Fibroblast of the conjunctiva (primary cell): ENCODE measurements at regions not wholly inside any gene's neighbourhood (a gene's known extent, or its start where the extent isn't known, plus 50 kb on each side); places are given as distances from the start of the nearest gene placed in this dataset.

Experiments
- DNase-seq: peaks from one replicate; pipeline ENCODE4 v3.0.0-alpha.2; 2010; ENCODE audit warnings: low read depth

GRCh38 chr5:105812304-105812703, 1858.4 kb downstream of the EFNA5 start:
- DNase-seq, result peak; percentile 12

GRCh38 chr5:105807951-105808350, 1862.8 kb downstream of the EFNA5 start:
- no peak for DNase-seq

DNA sequence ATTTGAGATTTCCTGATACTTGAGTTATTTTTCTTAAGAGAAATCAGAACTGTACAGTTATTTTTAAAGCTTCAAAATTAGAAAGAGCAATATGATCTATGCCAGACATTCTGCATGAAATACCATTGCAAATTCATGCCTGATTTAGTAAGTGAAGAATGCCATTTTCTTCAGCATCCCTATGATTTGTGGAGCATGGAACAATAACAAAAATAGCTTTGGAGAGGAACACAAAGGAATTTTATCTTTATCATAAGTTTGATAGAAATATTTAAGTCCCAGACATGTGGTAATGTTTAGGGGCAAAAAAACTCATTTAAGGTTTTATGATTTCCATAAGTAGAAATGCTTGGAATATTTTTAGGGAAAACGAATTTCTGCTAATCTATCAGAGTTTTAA, 1863.4 kb downstream of the EFNA5 start:
- no peak for DNase-seq

DNA sequence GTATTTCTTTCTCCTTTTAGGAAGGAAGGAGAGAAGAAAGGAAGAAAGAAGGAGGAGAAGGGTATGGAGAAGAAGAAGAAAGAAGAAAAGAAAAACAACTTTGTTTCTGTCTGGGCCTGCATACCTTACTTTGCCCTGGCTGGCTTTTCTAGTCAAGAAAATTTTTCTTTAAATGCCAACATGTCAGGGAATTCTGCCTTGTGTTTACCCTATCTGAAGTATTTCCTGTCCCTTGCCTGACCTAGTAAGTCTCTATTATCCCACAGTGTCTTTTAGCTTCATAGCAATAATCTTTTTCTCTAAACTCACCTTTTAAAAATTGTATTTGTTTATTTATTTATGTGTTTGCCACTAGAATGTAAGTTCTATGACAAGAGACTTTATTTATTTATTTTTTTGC, 1864.1 kb downstream of the EFNA5 start:
- DNase-seq, result no peak

GRCh38 chr5:105803431-105803830, 1867.3 kb downstream of the EFNA5 start:
- DNase-seq, result no peak

DNA sequence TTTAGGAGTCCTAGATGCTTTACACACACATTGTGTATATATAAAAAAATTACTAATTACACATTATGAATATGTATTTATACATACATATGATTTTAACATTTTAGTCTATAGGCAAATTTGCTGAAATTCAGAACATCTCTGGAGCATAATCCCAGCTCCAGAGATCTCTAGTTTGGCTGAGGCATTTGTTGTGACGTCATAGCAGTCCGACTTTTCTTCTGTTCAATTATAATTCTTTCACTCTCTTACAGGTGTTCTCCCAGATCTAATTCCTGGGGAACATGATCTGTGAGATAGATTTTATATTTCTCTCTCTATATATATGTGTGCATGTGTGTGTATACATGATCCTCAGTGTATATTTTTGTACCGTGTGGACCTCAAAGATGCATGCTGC, 1876.2 kb downstream of the EFNA5 start:
- no peak for DNase-seq

DNA sequence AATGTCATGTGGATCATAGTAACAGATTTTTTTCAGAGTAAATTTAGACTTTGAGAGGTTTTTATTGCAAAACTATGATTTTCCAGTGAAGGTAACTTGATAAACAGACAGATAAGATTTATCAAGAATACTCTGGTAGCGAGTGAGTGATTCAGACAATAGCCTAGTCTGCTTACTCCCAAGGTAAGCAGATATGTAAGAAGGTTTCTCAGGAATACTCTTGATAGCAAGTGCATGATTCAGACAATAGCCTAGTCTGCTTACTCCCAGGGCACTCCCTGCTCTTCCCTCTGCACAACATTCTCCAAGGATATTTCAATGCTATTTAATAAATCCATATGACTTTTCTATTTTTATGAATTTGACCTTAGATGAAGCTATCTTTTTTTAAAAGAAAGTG, 1881.5 kb downstream of the EFNA5 start:
- no peak for DNase-seq

DNA sequence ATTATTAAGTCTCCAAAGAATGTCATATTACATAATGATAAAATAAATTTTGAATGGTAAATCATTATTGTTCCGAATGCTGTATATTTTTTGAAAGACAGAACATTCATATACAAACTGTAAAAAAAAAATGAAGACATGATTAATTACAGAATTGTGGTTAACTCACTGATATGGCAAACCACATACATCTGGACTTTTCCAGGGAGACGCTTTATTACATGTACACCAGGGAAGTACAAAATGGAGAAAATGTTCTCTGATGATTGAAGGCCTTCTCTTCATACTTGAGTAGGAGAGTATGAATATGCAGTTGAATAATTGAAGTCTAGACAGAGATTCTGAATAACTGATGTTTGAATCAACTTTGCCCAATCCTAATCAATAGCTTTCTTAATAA, 1886.9 kb downstream of the EFNA5 start:
- DNase-seq, result no peak

DNA sequence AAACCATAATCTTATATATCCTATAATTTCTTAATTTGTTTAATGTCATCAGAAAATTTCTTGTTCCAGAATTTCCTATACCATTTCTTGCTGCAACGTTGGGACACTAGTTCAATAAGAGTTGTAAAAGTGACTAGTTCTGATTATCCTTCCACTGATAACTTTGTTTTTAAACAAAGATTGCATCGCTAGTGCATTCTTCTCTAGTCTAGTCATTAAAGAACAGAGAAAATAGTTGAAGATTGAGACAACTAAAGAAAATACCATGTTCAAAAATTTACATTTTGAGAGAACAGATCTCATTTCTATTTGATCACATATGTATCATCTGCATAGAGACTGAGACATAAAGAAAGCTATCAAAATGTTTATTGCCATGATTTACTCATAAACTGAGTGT, 1888.2 kb downstream of the EFNA5 start:
- no peak for DNase-seq

GRCh38 chr5:105773241-105773640, 1897.5 kb downstream of the EFNA5 start:
- no peak for DNase-seq

GRCh38 chr5:105767267-105767666, 1903.5 kb downstream of the EFNA5 start:
- no peak for DNase-seq

GRCh38 chr5:105762728-105763127, 1908.0 kb downstream of the EFNA5 start:
- DNase-seq, result no peak

GRCh38 chr5:105754056-105754455, 1916.7 kb downstream of the EFNA5 start:
- no peak for DNase-seq

DNA sequence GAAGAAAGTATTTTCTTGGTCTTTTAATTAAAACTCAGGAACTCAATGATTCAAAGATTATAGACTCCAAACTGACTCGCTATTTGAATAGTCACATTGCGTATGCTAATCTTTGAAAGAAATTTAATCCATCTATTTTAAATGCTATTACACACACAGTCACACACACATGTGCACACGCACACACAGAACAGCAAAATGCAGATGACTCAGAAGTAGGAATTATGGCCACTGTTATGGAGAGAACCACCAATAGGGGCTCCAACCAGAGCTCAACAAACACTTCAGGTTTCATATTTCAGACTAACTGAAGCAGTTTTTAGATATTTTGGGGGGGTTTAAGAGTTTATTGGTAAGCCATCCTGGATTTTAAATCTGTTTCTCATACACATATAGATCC, 1917.9 kb downstream of the EFNA5 start:
- DNase-seq, result no peak

GRCh38 chr5:105751908-105752307, 1918.8 kb downstream of the EFNA5 start:
- no peak for DNase-seq

GRCh38 chr5:105745111-105745510, 1925.6 kb downstream of the EFNA5 start:
- DNase-seq, result no peak

DNA sequence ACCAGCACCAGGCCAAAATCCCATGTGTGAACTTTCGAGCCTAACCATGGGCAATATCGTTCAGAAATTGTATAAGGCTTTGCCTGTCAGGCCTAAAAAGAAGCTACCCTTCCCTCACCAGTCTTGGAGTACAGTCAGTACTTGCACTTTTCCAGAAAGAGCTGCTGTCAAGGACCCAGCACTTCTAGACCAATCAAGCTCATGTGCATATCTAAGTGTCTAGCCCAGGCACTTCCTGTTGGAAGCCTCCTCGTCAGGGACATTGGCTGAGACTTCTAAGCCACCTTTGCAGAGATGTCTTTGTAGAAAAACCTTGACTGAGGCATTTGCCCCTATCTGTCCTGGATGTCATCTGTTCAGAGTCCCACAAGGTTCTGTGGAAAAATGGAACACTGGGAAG, 1930.5 kb downstream of the EFNA5 start:
- no peak for DNase-seq

- DNase-seq, result no peak
These were observed 1931.0 kb downstream of the EFNA5 start for GRCh38 chr5:105739732-105740131.

DNA sequence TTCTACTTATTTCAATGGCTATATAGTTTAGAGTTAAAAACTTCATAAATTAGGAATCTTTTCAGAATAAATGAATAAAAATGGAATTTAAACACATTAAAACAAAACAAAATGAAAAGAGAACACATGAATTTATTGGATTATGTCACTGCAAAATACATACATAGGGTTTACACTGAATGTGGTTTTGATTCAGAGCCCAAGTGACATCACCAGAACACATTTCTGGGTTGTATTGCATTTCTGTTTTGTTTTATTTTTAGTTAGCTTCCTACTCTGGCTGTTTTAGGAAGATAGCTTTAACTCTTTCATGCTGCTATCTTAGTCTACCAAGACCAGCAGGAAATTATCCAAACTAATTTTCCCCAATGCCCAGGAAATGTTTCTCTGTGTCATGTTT, 1935.0 kb downstream of the EFNA5 start:
- no peak for DNase-seq

DNA sequence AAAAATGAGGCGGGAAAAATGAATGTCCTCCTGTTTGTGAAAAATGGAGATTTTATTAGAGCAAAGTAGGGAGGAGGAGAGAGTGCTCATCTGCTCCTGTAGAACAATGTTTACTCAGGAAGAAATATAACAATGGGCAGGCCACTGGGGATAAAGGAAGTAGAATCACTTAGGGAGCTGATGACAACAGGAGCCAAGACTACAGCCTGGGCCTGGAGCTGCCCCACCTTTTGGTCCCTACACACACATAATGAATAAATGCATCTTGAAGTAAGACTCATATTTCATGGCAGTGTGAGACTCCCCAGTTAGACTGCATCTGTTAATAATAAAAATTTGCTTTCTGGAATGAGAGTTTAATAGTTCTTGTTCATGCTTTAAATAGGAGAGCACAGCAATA, 1939.8 kb downstream of the EFNA5 start:
- DNase-seq, result no peak

DNA sequence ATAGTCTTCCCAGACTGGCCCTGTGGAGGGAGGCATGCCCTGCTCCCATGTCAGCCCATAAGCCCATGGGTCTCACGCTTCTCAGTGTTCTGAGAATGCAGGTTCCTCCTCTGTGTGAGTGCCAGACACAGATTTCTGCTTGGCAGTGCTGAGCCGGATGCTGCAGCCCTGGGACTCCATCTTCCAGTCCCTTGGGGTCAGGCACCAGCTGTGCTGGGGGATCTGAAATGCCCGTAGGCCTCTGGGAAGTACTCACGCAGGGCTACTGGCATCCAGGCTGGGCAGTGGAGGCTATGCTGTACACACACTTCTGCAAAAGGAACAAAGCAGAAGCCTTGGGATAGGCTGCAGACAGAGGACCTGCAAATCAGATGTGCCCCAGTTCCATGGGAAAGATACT, 1944.6 kb downstream of the EFNA5 start:
- DNase-seq, result no peak

DNA sequence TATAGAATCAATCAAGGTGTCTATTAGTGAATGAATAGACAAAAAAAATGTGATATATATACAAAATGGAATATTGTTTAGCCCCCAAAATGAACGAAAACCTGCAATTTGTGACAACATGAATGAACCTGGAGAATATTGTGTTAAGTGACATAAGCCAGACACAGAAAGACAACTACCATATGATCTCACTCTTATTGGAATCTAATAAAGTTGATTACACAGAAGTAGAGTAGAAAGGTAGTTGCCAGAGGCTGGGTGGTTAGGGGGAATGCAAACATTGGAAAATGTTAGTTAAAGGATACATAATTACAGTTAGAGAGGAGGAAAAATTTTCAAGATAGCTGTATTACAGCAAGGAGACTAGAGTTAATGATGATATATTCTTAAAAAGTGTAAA, 1962.3 kb downstream of the EFNA5 start:
- DNase-seq, result no peak

GRCh38 chr5:105702323-105702722, 1968.4 kb downstream of the EFNA5 start:
- no peak for DNase-seq

DNA sequence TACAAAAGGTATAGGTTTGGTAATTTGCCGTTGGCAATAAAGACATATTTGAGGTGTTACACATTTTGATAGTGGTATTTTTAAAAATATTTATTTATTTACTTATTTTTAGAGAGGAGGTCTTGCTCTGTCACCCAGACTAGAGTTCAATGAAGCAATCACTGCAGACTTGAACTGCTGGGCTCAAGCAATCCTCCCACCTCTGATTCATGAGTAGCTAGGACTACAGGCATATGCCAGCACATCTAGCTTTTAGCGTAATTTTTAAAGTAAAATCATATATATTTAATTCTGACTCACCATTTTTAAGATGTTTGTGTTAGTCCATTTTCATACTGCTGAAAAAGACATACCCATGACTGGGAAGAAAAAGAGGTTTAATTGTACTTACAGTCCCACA, 1974.3 kb downstream of the EFNA5 start:
- no peak for DNase-seq

DNA sequence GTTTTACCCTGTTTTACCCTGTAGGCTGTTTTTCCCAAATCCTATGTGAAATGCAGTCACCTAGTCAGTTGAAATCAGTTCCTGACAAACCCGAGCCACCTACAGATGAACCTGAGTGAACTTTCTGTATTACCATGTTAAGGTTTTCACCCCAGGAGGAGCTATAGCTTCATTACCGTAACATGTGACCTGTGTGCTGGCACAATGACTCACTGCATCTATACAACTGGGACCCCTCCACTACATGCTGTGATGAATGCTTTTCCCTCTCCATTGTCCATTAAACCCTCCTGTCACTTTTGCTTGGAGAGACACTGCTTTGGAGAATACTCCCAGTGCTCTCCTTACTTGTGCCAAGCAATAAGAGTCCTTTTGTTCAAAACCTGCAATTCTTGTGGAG, 1974.8 kb downstream of the EFNA5 start:
- no peak for DNase-seq
